ENCODE measurements at regions not wholly inside any gene's neighbourhood (a gene's known extent, or its start where the extent isn't known, plus 50 kb on each side); places are given as distances from the start of the nearest gene placed in this dataset.

DNA sequence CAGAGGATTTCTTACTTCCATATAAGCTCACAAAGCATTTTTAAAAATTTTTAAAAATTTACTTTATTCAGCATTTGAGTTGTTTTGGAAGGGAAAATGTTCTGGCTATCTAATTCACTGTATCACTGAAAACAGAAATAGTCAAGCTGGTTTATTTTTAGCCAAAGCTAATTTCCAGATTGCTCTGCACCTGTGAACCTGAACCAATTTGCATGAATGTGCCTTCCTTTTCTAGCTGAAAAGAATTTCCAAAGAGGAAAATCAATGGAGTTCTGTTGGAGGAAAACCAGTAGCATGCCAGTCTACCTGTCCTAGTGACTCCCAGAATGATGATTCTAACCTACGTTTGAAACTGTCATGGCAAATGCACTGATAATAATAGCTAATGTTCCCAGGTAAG is 134.2 kb upstream of the LIPC start:
- ATAC-seq = no peak
- TF ChIP-seq, protein P1, sequence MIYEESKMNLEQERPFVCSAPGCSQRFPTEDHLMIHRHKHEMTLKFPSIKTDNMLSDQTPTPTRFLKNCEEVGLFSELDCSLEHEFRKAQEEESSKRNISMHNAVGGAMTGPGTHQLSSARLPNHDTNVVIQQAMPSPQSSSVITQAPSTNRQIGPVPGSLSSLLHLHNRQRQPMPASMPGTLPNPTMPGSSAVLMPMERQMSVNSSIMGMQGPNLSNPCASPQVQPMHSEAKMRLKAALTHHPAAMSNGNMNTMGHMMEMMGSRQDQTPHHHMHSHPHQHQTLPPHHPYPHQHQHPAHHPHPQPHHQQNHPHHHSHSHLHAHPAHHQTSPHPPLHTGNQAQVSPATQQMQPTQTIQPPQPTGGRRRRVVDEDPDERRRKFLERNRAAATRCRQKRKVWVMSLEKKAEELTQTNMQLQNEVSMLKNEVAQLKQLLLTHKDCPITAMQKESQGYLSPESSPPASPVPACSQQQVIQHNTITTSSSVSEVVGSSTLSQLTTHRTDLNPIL (CRISPR knock-in tag; IDR thresholded peaks at IDR 0.05; ENCODE audit: low read depth) = no peak
- no peak for TF ChIP-seq ZC3H10 (CRISPR knock-in tag; IDR thresholded peaks at IDR 0.05)
- TF ChIP-seq, protein P2, sequence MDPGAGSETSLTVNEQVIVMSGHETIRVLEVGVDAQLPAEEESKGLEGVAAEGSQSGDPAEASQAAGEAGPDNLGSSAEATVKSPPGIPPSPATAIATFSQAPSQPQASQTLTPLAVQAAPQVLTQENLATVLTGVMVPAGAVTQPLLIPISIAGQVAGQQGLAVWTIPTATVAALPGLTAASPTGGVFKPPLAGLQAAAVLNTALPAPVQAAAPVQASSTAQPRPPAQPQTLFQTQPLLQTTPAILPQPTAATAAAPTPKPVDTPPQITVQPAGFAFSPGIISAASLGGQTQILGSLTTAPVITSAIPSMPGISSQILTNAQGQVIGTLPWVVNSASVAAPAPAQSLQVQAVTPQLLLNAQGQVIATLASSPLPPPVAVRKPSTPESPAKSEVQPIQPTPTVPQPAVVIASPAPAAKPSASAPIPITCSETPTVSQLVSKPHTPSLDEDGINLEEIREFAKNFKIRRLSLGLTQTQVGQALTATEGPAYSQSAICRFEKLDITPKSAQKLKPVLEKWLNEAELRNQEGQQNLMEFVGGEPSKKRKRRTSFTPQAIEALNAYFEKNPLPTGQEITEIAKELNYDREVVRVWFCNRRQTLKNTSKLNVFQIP (CRISPR knock-in tag; IDR thresholded peaks at IDR 0.05; ENCODE audit: borderline replicate concordance, low read depth) = no peak
- no peak for TF ChIP-seq ZFP30 (CRISPR knock-in tag; IDR thresholded peaks at IDR 0.05)
- TF ChIP-seq BACH2 (CRISPR knock-in tag; IDR thresholded peaks at IDR 0.05; ENCODE audit: borderline replicate concordance) = no peak
- TF ChIP-seq PPARA (CRISPR knock-in tag; IDR thresholded peaks at IDR 0.05; ENCODE audit: borderline replicate concordance) = no peak
- TF ChIP-seq ARNTL (CRISPR knock-in tag; IDR thresholded peaks at IDR 0.05; ENCODE audit: borderline replicate concordance, low read depth) = no peak
- no peak for TF ChIP-seq GLIS3 (CRISPR knock-in tag; IDR thresholded peaks at IDR 0.05)
- no peak for TF ChIP-seq ESRRG (CRISPR knock-in tag; IDR thresholded peaks at IDR 0.05)
- no peak for TF ChIP-seq CSDC2 (CRISPR knock-in tag; IDR thresholded peaks at IDR 0.05)
- TF ChIP-seq ZNF70 (CRISPR knock-in tag; IDR thresholded peaks at IDR 0.05) = no peak
- no peak for TF ChIP-seq ISL1 (CRISPR knock-in tag; IDR thresholded peaks at IDR 0.05)
- no peak for TF ChIP-seq TOX (CRISPR knock-in tag; IDR thresholded peaks at IDR 0.05; ENCODE audit: borderline replicate concordance)
- TF ChIP-seq, protein P3, sequence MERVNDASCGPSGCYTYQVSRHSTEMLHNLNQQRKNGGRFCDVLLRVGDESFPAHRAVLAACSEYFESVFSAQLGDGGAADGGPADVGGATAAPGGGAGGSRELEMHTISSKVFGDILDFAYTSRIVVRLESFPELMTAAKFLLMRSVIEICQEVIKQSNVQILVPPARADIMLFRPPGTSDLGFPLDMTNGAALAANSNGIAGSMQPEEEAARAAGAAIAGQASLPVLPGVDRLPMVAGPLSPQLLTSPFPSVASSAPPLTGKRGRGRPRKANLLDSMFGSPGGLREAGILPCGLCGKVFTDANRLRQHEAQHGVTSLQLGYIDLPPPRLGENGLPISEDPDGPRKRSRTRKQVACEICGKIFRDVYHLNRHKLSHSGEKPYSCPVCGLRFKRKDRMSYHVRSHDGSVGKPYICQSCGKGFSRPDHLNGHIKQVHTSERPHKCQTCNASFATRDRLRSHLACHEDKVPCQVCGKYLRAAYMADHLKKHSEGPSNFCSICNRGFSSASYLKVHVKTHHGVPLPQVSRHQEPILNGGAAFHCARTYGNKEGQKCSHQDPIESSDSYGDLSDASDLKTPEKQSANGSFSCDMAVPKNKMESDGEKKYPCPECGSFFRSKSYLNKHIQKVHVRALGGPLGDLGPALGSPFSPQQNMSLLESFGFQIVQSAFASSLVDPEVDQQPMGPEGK (CRISPR knock-in tag; IDR thresholded peaks at IDR 0.05; ENCODE audit: borderline replicate concordance) = no peak
- no peak for TF ChIP-seq TCF4 (CRISPR knock-in tag; IDR thresholded peaks at IDR 0.05; ENCODE audit: borderline replicate concordance)
- TF ChIP-seq SNAI2 (CRISPR knock-in tag; IDR thresholded peaks at IDR 0.05) = no peak
- TF ChIP-seq, protein P4, sequence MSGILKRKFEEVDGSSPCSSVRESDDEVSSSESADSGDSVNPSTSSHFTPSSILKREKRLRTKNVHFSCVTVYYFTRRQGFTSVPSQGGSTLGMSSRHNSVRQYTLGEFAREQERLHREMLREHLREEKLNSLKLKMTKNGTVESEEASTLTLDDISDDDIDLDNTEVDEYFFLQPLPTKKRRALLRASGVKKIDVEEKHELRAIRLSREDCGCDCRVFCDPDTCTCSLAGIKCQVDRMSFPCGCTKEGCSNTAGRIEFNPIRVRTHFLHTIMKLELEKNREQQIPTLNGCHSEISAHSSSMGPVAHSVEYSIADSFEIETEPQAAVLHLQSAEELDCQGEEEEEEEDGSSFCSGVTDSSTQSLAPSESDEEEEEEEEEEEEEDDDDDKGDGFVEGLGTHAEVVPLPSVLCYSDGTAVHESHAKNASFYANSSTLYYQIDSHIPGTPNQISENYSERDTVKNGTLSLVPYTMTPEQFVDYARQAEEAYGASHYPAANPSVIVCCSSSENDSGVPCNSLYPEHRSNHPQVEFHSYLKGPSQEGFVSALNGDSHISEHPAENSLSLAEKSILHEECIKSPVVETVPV (CRISPR knock-in tag; IDR thresholded peaks at IDR 0.05) = no peak
- TF ChIP-seq, protein P5, sequence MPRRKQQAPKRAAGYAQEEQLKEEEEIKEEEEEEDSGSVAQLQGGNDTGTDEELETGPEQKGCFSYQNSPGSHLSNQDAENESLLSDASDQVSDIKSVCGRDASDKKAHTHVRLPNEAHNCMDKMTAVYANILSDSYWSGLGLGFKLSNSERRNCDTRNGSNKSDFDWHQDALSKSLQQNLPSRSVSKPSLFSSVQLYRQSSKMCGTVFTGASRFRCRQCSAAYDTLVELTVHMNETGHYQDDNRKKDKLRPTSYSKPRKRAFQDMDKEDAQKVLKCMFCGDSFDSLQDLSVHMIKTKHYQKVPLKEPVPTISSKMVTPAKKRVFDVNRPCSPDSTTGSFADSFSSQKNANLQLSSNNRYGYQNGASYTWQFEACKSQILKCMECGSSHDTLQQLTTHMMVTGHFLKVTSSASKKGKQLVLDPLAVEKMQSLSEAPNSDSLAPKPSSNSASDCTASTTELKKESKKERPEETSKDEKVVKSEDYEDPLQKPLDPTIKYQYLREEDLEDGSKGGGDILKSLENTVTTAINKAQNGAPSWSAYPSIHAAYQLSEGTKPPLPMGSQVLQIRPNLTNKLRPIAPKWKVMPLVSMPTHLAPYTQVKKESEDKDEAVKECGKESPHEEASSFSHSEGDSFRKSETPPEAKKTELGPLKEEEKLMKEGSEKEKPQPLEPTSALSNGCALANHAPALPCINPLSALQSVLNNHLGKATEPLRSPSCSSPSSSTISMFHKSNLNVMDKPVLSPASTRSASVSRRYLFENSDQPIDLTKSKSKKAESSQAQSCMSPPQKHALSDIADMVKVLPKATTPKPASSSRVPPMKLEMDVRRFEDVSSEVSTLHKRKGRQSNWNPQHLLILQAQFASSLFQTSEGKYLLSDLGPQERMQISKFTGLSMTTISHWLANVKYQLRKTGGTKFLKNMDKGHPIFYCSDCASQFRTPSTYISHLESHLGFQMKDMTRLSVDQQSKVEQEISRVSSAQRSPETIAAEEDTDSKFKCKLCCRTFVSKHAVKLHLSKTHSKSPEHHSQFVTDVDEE (CRISPR knock-in tag; IDR thresholded peaks at IDR 0.05) = no peak
- TF ChIP-seq ZFP3 (CRISPR knock-in tag; IDR thresholded peaks at IDR 0.05) = no peak

DNA sequence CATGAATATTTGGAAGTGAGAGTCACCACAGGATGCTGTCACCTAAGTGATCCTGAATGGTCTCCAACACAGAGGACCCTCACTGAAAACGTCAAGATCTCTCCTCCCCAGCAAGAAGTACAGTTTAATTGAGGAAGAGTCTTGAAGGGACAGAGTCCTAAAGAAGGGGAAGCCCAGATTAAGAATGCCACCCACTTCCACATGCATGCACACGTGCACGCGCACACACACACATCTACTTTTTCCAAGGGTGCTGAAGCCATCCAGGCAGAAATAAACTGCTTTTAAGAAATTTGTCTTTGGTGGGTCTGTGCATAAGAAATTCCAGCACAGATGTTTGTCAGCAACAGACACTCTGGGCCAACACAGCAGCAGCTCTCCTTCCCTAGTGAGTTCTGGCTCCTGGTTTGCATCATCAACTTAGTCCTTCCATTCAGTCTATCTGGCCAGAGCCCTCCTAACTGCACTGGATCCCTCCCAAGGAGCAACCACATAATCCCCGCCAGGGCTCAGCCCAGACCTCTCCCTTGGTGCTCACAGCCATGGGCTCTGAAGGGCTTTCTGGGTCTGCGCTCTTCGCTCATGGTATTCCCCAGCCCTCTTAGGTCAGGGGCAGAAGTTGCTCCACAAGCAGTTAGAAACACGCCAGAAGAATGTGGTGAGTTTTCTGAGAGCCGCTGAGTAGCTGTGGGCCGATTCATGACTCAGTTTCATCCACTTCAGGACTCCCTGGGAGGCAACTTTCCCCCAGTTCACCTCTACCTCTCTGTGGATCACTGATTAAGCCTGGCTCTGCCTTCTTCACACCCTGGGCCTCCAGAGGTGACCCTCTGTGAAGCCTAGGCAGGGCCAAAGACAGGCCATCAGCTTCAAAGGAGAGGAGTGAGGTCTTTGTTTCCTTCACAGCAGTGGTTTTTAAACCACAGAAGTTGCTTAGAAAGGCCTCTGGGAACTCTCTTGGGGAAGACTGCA is 132.6 kb upstream of the LIPC start:
- ATAC-seq = no peak
- TF ChIP-seq, protein P3 (CRISPR knock-in tag; IDR thresholded peaks at IDR 0.05; ENCODE audit: borderline replicate concordance) = no peak
- TF ChIP-seq SNAI2 (CRISPR knock-in tag; IDR thresholded peaks at IDR 0.05) (no peak), ZC3H10 (CRISPR knock-in tag; IDR thresholded peaks at IDR 0.05) (no peak), TOX (CRISPR knock-in tag; IDR thresholded peaks at IDR 0.05; ENCODE audit: borderline replicate concordance) (no peak), ISL1 (CRISPR knock-in tag; IDR thresholded peaks at IDR 0.05) (no peak), ZNF565 (CRISPR knock-in tag; conservative IDR thresholded peaks at IDR 0.05; ENCODE audit: low read depth) (no peak), BACH2 (CRISPR knock-in tag; IDR thresholded peaks at IDR 0.05; ENCODE audit: borderline replicate concordance) (no peak), CSDC2 (CRISPR knock-in tag; IDR thresholded peaks at IDR 0.05) (no peak)
